Head of caudate nucleus (tissue), 42 donors: ENCODE measurements at regions not wholly inside any gene's neighbourhood (a gene's known extent, or its start where the extent isn't known, plus 50 kb on each side); places are given as distances from the start of the nearest gene placed in this dataset.
A peak's percentile ranks its signal among the peaks of the same experiment; 100 is the strongest.
"Not testable (repeated sequence)": the region's sequence is repeated elsewhere in the genome, so short reads cannot be mapped to it uniquely, and the experiment has no call there.

ENCODE experiments used
- DNase-seq, 42 donors: peaks; one replicate each; pipeline versions ENCODE4 v3.0.0 to v3.0.0-alpha.2; 2020 to 2021; ENCODE audit warnings: mixed read lengths in 7 of 42
- intact Hi-C: fragments of 100-400 bp; cut with DNase I; formaldehyde crosslinking; loops from one replicate; pipeline ENCODE4 v1.15.0; 2022

GRCh38 chr2:60359569-60359968, 193.9 kb downstream of the BCL11A start:
- no peak for DNase-seq
- intact Hi-C loops: no loop called here

DNA sequence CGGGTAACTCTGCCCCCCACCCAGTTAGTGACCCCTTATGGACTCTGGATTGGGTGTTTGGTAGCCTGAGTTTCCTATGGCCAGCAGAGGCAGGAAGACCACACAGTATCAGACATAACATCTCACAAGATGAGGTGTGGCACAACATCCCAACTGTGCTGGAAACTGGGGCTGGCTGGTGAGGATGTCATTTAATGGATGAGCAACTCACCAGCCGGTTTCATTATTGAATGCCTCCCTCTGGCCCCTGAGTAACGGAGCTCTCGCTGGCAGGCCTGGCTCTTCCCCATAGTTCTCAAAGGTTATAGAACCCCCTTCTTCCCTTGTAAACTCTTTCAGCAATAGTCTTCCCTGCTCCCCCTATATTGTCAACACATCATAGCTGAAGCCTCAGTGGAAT, 195.0 kb downstream of the BCL11A start:
- DNase-seq: no peak
- intact Hi-C loops: no loop called here

GRCh38 chr2:60357996-60358395, 195.5 kb downstream of the BCL11A start:
- intact Hi-C loops: no loop called here
- DNase-seq: no peak

DNA sequence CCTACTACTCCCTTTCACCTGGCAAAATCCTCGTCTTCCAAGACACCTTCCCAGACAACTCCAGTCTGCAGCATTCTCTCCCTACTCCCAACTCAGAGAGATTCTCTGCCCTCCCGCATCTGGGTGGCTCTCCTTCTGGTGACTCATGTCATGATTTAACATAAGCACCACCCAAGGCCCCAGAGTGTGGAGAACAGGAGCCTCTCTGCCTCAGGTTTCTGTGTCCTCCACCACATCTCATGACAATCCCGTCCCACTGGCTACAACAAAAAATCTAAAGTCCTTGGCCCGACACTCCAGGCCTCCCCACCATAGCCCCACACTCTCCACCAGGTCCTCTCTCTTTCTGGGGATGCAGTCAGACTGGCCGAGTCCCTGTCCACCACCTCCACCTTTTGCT, 197.1 kb downstream of the BCL11A start:
- DNase-seq: no peak
- intact Hi-C loops: no loop called here

GRCh38 chr2:60355849-60356261, 197.6 kb downstream of the BCL11A start:
- intact Hi-C loops: no loop called here
- DNase-seq: no peak

- intact Hi-C loops: no loop called here
- no peak for DNase-seq
Measured at GRCh38 chr2:60354713-60355112, 198.7 kb downstream of the BCL11A start.

- no peak for DNase-seq
- intact Hi-C loops: no loop called here
Measured at GRCh38 chr2:60353863-60354262, 199.6 kb downstream of the BCL11A start.

- intact Hi-C loops: no loop called here
Measured at GRCh38 chr2:60353406-60353800, 200.1 kb downstream of the BCL11A start.

GRCh38 chr2:60352491-60353405, 200.7 kb downstream of the BCL11A start:
- intact Hi-C loops: no loop called here
- no peak for DNase-seq

More at GRCh38 chr2:60353406-60353800, 200.1 kb downstream of the BCL11A start:
- no peak for DNase-seq

GRCh38 chr2:60351802-60352201, 201.7 kb downstream of the BCL11A start:
- peak in 1 of 42 donors; percentile 9 for DNase-seq
- intact Hi-C loops: no loop called here

- intact Hi-C loops: no loop called here
- no peak for DNase-seq
Measured at GRCh38 chr2:60351321-60351720, 202.1 kb downstream of the BCL11A start.

DNA sequence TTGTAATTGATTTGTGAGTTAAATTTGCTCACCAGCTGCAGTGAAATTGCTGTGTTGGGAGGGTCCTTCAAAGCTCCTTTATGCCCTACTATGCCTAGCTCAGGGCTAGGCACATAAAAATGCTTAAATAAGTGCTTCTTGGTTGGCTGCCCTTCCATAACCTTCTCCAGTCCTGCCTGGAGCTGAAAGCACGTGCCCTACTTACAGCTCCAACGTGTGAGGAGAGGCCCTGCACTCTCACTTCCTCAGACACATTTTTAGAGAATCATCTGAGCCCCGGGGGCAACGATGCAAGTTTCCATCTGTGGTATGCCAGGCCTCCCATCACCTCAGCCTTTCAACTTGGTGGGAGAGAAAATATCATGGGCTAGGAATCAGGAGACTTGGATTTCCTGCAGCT, 202.7 kb downstream of the BCL11A start:
- no peak for DNase-seq
- intact Hi-C loops: no loop called here

GRCh38 chr2:60347781-60348180, 205.7 kb downstream of the BCL11A start:
- intact Hi-C loops: no loop called here
- no peak for DNase-seq

DNA sequence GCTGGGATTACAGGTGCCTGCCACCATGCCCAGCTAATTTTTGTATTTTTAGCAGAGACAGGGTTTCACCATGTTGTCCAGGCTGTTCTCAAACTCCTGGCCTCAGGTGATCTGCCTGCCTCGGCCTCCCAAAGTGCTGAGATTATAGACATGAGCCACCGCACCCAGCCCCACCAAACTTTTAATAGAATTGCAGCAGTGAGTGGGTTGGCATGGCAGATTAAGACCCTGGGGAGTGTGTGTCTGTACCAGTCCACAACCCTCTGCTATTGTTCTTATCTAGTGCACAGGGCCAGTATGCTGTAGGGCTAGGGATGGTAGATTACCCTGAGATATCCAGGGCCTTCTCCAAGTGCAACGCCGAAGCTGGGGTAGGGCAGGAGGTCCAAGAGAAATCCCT, 211.0 kb downstream of the BCL11A start:
- intact Hi-C loops: not testable (repeated sequence)
- DNase-seq: peak in 1 of 42 donors; percentile 37

DNA sequence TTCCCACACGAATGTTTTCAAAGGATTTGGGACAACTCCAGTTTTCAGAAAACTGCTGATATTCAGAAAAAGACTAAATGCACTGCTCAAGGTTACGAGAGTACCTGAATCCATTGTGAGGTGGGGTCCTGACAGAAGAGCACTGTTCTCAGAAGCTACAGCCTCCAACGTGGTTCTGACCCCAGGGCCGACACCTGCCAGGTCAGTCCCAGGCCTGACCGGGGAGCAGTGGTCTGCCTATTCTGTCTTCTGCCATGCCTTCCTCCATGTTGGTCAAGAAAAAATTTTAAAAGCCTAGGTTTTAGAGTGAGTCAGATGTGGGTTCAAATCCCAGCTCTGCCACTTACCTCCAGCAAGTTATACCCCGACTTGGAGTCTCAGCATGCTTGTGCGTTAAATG, 212.3 kb downstream of the BCL11A start:
- DNase-seq: peak in 1 of 42 donors; percentile 14
- intact Hi-C loops: no loop called here

- intact Hi-C loops: no loop called here
- DNase-seq: no peak
Measured at GRCh38 chr2:60339286-60339685, 214.2 kb downstream of the BCL11A start.

- DNase-seq: no peak
- intact Hi-C loops: no loop called here
Measured at GRCh38 chr2:60337142-60337497, 216.3 kb downstream of the BCL11A start.

GRCh38 chr2:60336442-60337141, 216.9 kb downstream of the BCL11A start:
- no peak for DNase-seq
- intact Hi-C loops: no loop called here

GRCh38 chr2:60335533-60336237, 217.8 kb downstream of the BCL11A start:
- peak in 9 of 42 donors; percentile 10 to 47 (median 29) for DNase-seq
- intact Hi-C loops: no loop called here

DNA sequence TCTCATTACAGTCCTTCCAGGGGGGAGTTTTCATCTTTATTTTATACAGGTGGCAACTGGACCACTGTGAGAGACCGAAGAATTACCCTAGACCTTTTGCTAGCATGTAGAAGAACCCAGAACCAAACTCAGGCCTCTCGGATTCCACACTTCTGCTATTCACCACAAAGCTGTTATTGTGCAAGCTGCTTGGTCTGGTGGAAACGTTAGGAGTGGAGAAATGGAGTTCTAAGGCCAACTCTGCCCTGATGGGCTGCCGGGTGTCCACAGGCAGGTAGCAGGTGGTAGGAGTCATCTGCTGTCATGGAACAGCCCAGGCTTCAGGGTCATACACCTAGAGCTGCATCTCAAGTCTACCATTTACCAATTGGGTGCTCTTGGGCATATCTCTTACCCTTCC, 218.8 kb downstream of the BCL11A start:
- intact Hi-C loops: no loop called here

More for the DNA sequence above, 218.8 kb downstream of the BCL11A start:
- no peak for DNase-seq
